ENCODE measurements at regions not wholly inside any gene's neighbourhood (a gene's known extent, or its start where the extent isn't known, plus 50 kb on each side); places are given as distances from the start of the nearest gene placed in this dataset.

- DNase-seq (ENCODE audit: low read depth, low spot score): no peak
- in situ Hi-C loops (cut with HindIII; ENCODE audit: low pct_unique_long_range_greater_than_20kb, low sequenced_read_pairs): no loop called here
These were observed 1072.1 kb upstream of the WWC1 start for GRCh38 chr5:167219298-167219697.

- in situ Hi-C loops (cut with HindIII; ENCODE audit: low pct_unique_long_range_greater_than_20kb, low sequenced_read_pairs): no loop called here
- no peak for DNase-seq (ENCODE audit: low read depth, low spot score)
These were observed 1065.1 kb upstream of the WWC1 start for GRCh38 chr5:167226386-167226785.

- DNase-seq (ENCODE audit: low read depth, low spot score): no peak
- in situ Hi-C loops (cut with HindIII; ENCODE audit: low pct_unique_long_range_greater_than_20kb, low sequenced_read_pairs): no loop called here
These were observed 1063.3 kb upstream of the WWC1 start for GRCh38 chr5:167228134-167228533.

DNA sequence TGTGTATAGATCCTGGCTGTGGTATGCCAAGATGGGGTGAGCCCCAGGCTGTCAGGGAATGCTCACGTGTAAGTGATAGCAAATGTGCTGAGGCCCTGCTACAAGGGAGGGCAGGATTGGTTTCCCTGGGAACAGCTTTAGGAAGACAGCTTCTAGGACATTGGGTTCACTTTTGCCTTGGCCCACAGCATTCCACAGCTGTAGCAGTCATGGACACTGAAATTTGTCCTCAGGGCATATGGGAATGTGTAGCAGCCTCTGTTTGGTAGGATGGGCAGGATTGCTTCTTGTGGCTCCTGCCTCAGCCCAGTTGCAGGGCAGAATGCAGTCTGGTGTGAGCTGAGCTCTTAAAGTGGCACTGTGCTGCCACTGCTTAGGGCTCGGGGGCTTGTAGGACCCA, 1061.7 kb upstream of the WWC1 start:
- in situ Hi-C loops (cut with HindIII; ENCODE audit: low pct_unique_long_range_greater_than_20kb, low sequenced_read_pairs): no loop called here

GRCh38 chr5:167230414-167230813, 1061.0 kb upstream of the WWC1 start:
- no peak for DNase-seq (ENCODE audit: low read depth, low spot score)
- in situ Hi-C loops (cut with HindIII; ENCODE audit: low pct_unique_long_range_greater_than_20kb, low sequenced_read_pairs): no loop called here

More for the DNA sequence above, 1061.7 kb upstream of the WWC1 start:
- no peak for DNase-seq (ENCODE audit: low read depth, low spot score)

DNA sequence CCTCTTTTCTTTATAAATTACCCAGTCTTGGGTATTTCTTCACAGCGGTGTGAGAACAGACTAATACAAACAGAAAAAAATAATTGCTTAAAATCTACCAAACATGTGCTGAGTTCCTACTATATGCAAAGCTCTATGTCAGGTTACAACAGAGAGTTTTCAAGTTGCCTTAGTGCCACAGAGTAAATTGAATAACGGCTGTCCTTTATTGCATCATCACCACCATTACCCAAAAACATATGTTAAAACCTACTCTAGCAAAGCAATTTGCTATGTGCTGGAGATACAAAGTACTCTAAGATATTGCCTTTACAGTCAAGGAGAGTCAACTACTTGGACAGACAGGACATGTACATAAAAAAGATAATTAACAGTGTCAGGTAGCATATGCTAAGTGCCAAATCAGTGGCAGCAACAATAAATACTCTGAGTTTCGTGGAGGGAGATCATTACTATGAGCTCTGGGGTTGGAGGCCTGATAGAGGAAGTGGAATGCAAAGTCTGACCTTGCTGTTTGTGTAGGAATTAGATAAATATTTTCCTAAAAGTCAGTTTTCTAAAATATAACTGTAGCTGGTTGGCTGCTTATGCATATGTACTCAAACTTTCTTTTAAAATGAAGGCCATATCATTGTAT, 1058.7 kb upstream of the WWC1 start:
- in situ Hi-C loops (cut with HindIII; ENCODE audit: low pct_unique_long_range_greater_than_20kb, low sequenced_read_pairs): no loop called here
- no peak for DNase-seq (ENCODE audit: low read depth, low spot score)

DNA sequence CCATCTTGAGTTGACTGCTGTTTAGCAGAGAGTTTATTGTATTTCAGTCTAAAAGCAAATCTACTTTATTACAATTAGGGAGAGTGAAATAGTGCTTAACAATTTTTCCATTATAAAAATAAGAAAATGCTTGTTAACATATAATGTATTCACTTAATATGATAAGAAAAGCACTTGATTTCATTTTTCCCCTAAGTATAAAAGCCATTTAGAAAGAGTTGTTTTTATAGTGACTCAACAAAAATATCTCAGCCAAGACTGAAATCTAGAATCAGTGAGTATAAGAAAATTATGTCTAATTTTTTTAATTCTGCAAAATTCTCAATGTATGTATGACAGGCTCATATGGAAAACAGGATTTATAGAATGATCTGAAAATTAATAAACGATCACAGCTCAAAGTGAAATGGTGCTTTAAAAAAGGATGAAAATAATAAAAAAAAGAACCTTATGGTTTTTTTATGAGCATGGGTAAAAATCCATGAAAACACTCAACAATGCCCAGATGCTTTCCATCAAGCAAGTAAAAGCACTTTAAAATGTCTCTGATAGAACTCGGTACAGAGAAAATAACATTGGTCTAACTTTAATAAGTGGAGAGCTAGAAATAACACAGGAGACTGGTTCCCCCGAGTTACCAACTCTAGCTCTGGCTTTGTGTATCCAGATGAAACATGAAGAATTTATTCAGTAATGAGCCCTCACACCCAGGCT, 1057.8 kb upstream of the WWC1 start:
- in situ Hi-C loops (cut with HindIII; ENCODE audit: low pct_unique_long_range_greater_than_20kb, low sequenced_read_pairs): no loop called here
- DNase-seq (ENCODE audit: low read depth, low spot score): no peak

- peak; percentile 64 for DNase-seq (ENCODE audit: low read depth, low spot score)
- in situ Hi-C loops (cut with HindIII; ENCODE audit: low pct_unique_long_range_greater_than_20kb, low sequenced_read_pairs): no loop called here
These were observed 1049.9 kb upstream of the WWC1 start for GRCh38 chr5:167241436-167242067.

- in situ Hi-C loops (cut with HindIII; ENCODE audit: low pct_unique_long_range_greater_than_20kb, low sequenced_read_pairs): no loop called here
- no peak for DNase-seq (ENCODE audit: low read depth, low spot score)
These were observed 1048.7 kb upstream of the WWC1 start for GRCh38 chr5:167242701-167243100.

- in situ Hi-C loops (cut with HindIII; ENCODE audit: low pct_unique_long_range_greater_than_20kb, low sequenced_read_pairs): no loop called here
- no peak for DNase-seq (ENCODE audit: low read depth, low spot score)
These were observed 1048.0 kb upstream of the WWC1 start for GRCh38 chr5:167243463-167243862.

- peak; percentile 37 for DNase-seq (ENCODE audit: low read depth, low spot score)
- in situ Hi-C loops (cut with HindIII; ENCODE audit: low pct_unique_long_range_greater_than_20kb, low sequenced_read_pairs): no loop called here
These were observed 1046.9 kb upstream of the WWC1 start for GRCh38 chr5:167244583-167244982.

DNA sequence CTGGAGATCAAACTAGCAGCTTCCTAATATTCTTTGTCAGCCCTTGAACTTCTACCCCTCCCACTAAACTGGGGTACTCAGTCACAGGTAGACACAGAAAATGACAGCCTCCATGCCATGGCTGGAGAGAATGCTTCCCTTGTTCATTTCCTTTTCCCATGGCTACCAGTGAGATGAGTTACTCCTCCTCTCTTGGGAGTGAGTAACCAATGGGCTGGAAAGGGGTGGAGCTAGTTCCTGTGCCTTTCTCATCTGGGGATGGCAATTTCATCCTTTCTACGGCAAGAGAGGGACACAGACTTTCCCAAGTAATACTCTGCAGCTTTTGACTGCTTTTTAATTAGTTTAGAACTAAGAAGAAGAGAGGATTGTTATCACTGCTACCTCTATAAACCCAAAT, 1045.6 kb upstream of the WWC1 start:
- in situ Hi-C loops (cut with HindIII; ENCODE audit: low pct_unique_long_range_greater_than_20kb, low sequenced_read_pairs): no loop called here
- DNase-seq (ENCODE audit: low read depth, low spot score): peak; percentile 50

DNA sequence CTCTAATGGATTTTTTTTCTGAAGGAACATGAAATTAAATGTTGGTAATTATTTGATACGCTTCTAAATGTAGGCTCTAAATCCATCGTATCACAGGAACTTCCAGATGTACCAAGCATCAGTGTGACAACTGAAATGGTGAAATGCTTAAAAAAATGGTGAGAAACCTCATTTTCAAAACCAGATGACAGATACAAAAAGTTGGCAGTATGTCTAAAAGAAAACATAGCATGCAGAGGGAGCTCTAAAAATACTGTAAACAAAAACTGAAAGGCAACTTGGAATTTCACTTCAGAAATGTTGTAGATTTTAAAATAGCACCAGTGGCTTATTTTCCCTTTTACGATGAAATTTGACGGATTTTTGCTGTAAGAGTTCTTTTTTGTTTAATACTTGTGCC, 1043.6 kb upstream of the WWC1 start:
- in situ Hi-C loops (cut with HindIII; ENCODE audit: low pct_unique_long_range_greater_than_20kb, low sequenced_read_pairs): no loop called here
- no peak for DNase-seq (ENCODE audit: low read depth, low spot score)

DNA sequence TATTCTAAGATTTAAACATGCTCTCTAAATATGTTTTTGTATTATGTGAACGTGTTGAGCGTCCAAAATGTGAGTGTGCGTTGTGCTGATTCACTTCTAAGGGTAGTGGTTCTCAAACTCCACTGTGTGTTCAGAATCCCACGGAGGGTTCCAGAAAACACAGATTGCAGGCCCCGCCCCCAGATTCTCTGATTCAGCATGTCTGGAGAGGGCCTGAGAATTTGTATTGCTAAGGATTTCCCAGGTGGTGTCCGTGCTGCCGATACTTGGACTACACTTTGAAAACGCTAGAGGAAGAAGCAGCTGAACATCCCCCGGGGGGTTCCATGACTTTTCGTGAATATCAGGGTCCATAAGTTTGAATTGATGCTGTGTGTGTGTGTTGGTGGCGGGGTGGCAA, 1043.2 kb upstream of the WWC1 start:
- in situ Hi-C loops (cut with HindIII; ENCODE audit: low pct_unique_long_range_greater_than_20kb, low sequenced_read_pairs): no loop called here
- DNase-seq (ENCODE audit: low read depth, low spot score): no peak

DNA sequence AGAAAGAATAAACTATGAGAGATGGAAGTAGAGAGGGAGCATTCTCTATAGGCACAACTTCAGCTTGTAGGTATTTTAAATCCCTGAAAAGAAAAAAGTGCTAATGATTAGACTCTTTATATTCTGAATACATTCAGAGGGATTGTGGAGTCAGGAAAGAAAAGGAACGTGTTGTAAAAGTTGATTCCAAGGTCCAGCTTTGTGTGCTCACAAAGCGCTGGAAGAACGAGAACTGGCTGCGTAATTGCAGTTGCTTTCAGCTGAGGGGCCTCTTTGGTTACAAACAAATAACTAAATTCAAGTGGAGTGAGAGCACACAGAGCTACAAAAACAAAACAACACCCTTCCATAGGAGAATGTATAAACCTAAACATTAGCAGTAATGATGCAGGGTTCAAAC, 1040.4 kb upstream of the WWC1 start:
- DNase-seq (ENCODE audit: low read depth, low spot score): no peak
- in situ Hi-C loops (cut with HindIII; ENCODE audit: low pct_unique_long_range_greater_than_20kb, low sequenced_read_pairs): no loop called here

- DNase-seq (ENCODE audit: low read depth, low spot score): no peak
- in situ Hi-C loops (cut with HindIII; ENCODE audit: low pct_unique_long_range_greater_than_20kb, low sequenced_read_pairs): no loop called here
These were observed 1037.3 kb upstream of the WWC1 start for GRCh38 chr5:167254132-167254531.

DNA sequence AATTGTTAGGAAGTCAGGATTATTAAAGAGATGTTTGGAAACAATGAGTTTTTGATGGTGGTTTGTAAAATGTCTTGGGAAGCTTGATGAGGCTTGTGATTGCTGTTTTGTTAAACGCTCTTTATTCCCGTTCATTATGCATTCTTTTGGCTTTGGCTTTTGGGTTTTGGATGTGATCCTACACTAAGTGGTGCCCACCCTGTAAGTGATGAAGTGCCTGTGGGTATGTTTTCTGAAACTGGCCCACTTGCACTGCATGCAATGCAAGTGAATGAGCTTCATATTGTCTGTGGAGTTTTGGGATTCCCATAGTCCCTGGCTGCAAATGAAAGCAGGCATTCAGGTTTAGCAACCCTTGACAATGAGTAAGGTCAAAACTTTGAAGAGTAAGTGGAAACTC, 1035.5 kb upstream of the WWC1 start:
- DNase-seq (ENCODE audit: low read depth, low spot score): peak; percentile 64
- in situ Hi-C loops (cut with HindIII; ENCODE audit: low pct_unique_long_range_greater_than_20kb, low sequenced_read_pairs): no loop called here

DNA sequence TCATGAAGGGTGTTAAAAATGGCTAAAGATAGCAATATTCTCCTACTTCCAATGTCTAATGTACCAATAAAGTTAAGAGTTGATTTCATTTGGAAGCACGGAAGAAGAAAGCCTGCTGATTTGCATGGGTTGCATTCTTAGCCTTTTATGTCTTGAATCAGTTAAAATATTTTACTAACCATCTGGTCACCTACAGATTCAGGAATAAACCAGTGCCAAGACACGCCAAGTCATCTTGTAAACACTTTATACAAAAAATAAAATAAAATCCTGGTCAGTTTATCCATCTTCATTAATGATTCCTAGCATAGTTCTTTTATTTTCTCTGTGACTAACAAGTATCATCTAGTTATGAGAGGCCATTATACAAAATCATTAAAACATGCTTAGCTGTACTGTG, 1031.6 kb upstream of the WWC1 start:
- in situ Hi-C loops (cut with HindIII; ENCODE audit: low pct_unique_long_range_greater_than_20kb, low sequenced_read_pairs): no loop called here
- DNase-seq (ENCODE audit: low read depth, low spot score): no peak

All from SK-MEL-5 (cell line).